HEK293 (cell line): ENCODE measurements at regions not wholly inside any gene's neighbourhood (a gene's known extent, or its start where the extent isn't known, plus 50 kb on each side); places are given as distances from the start of the nearest gene placed in this dataset.

Experiments
- CTCF ChIA-PET: fragments of 350-600 bp; formaldehyde crosslinking; extraction: SDS; loops from one replicate; lab custom pipeline; 2021; ENCODE audit warnings: antibody characterized with exemption; lab: Yijun Ruan, JAX
- POLR2A ChIA-PET: fragments of 300-600 bp; formaldehyde crosslinking; extraction: SDS; loops from one replicate; lab custom pipeline; 2020; ENCODE audit warnings: antibody characterized with exemption, inconsistent platforms; lab: Yijun Ruan, JAX
- H3K27ac ChIP-seq: fragments of 200-500 bp; sonication (Bioruptor generic); 2 replicates; pipeline ENCODE4 v1.5.1; 2014; ENCODE audit warnings: low read depth, low read length, control low read depth, inconsistent platforms; ENCODE audit errors: extremely low read depth
- H3K36me3 ChIP-seq, 2 experiments: fragments of 200-500 bp in 1 of 2; sonication (Bioruptor generic) in 1 of 2; 1 replicate in 1 of 2; 2 replicates in 1 of 2; pipeline ENCODE4 v1.5.1; 2014 to 2017; ENCODE audit warnings: inconsistent platforms in 2 of 2, low read length in 2 of 2; ENCODE audit not compliant: control insufficient read depth in 2 of 2, insufficient read depth in 1 of 2
- H3K4me1 ChIP-seq: fragments of 200-500 bp; sonication (Bioruptor generic); 2 replicates; pipeline ENCODE4 v1.5.1; 2014; ENCODE audit warnings: mild to moderate bottlenecking, low read length, inconsistent platforms; ENCODE audit not compliant: control insufficient read depth, insufficient read depth
- H3K4me3 ChIP-seq: 2 replicates; pipeline ENCODE4 v1.5.1; 2011; ENCODE audit warnings: low read depth, mild to moderate bottlenecking, control low read depth, low read length, moderate library complexity
- H3K9me3 ChIP-seq: fragments of 200-500 bp; sonication (Bioruptor generic); 2 replicates; pipeline ENCODE4 v1.5.1; 2014; ENCODE audit warnings: low read depth, low read length, inconsistent platforms; ENCODE audit not compliant: control insufficient read depth, insufficient read depth
- BCL11A ChIP-seq: fragments of 450-650 bp; formaldehyde crosslinking; IDR thresholded peaks from 2 replicates; pipeline ENCODE4 v1.5.1; 2016; ENCODE audit warnings: low read depth, missing biosample characterization, missing genetic modification characterization
- SCRT2 ChIP-seq: fragments of 450-650 bp; formaldehyde crosslinking; IDR thresholded peaks from 2 replicates; pipeline ENCODE4 v1.5.1; 2016; ENCODE audit warnings: missing biosample characterization, missing genetic modification characterization
- ZBTB17 ChIP-seq: fragments of 450-650 bp; formaldehyde crosslinking; IDR thresholded peaks from 2 replicates; pipeline ENCODE4 v1.5.1; 2016; ENCODE audit warnings: missing biosample characterization, missing genetic modification characterization
- ZFP69B ChIP-seq: fragments of 450-650 bp; formaldehyde crosslinking; IDR thresholded peaks from 2 replicates; pipeline ENCODE4 v1.5.1; 2016; ENCODE audit warnings: missing biosample characterization, missing genetic modification characterization
- ZNF121 ChIP-seq: fragments of 450-650 bp; formaldehyde crosslinking; IDR thresholded peaks from 2 replicates; pipeline ENCODE4 v1.5.1; 2016; ENCODE audit warnings: missing biosample characterization, missing genetic modification characterization
- ZNF16 ChIP-seq: fragments of 450-650 bp; formaldehyde crosslinking; IDR thresholded peaks from 2 replicates; pipeline ENCODE4 v1.5.1; 2016; ENCODE audit warnings: low read depth, missing biosample characterization, missing genetic modification characterization
- ZNF214 ChIP-seq: fragments of 450-650 bp; formaldehyde crosslinking; IDR thresholded peaks from 2 replicates; pipeline ENCODE4 v1.5.1; 2017; ENCODE audit warnings: missing biosample characterization, mild to moderate bottlenecking, missing genetic modification characterization, borderline replicate concordance
- ZNF292 ChIP-seq: fragments of 450-650 bp; formaldehyde crosslinking; IDR thresholded peaks from 2 replicates; pipeline ENCODE4 v1.5.1; 2016; ENCODE audit warnings: low read depth, missing biosample characterization, missing genetic modification characterization, borderline replicate concordance
- ZNF311 ChIP-seq: fragments of 450-650 bp; formaldehyde crosslinking; IDR thresholded peaks from 2 replicates; pipeline ENCODE4 v1.5.1; 2017; ENCODE audit warnings: missing biosample characterization, missing genetic modification characterization, borderline replicate concordance
- ZNF488 ChIP-seq: fragments of 450-650 bp; formaldehyde crosslinking; IDR thresholded peaks from 2 replicates; pipeline ENCODE4 v1.5.1; 2016; ENCODE audit warnings: missing biosample characterization, missing genetic modification characterization
- ZNF571 ChIP-seq: fragments of 450-650 bp; formaldehyde crosslinking; IDR thresholded peaks from 2 replicates; pipeline ENCODE4 v1.5.0; 2017; ENCODE audit warnings: missing biosample characterization, missing genetic modification characterization
- ZNF645 ChIP-seq: fragments of 450-650 bp; formaldehyde crosslinking; IDR thresholded peaks from 2 replicates; pipeline ENCODE4; 2016; ENCODE audit warnings: missing biosample characterization, missing genetic modification characterization
- ZNF830 ChIP-seq: fragments of 450-650 bp; IDR thresholded peaks from 2 replicates; pipeline ENCODE4 v1.5.0; 2018; ENCODE audit warnings: missing biosample characterization, missing genetic modification characterization, low read depth, mild to moderate bottlenecking, moderate library complexity
- TF ChIP-seq, protein P1 (sequence below): fragments of 450-650 bp; formaldehyde crosslinking; IDR thresholded peaks from 2 replicates; pipeline ENCODE4 v1.5.1; 2016; ENCODE audit warnings: missing biosample characterization, missing genetic modification characterization
- TF ChIP-seq, protein P2 (sequence below): fragments of 450-650 bp; formaldehyde crosslinking; IDR thresholded peaks from 2 replicates; pipeline ENCODE4 v1.5.1; 2017; ENCODE audit warnings: missing biosample characterization, missing genetic modification characterization
- TF ChIP-seq, protein P3 (sequence below): fragments of 450-650 bp; formaldehyde crosslinking; IDR thresholded peaks from 2 replicates; pipeline ENCODE4 v1.5.1; 2016; ENCODE audit warnings: missing biosample characterization, missing genetic modification characterization
- TF ChIP-seq, protein P4 (sequence below): fragments of 450-650 bp; formaldehyde crosslinking; IDR thresholded peaks from 2 replicates; pipeline ENCODE4 v1.5.1; 2016; ENCODE audit warnings: missing biosample characterization, missing genetic modification characterization

GRCh38 chr1:243962541-243962940, 88.5 kb upstream of the ZBTB18 start (continued):
- no peak for TF ChIP-seq ZNF488

DNA sequence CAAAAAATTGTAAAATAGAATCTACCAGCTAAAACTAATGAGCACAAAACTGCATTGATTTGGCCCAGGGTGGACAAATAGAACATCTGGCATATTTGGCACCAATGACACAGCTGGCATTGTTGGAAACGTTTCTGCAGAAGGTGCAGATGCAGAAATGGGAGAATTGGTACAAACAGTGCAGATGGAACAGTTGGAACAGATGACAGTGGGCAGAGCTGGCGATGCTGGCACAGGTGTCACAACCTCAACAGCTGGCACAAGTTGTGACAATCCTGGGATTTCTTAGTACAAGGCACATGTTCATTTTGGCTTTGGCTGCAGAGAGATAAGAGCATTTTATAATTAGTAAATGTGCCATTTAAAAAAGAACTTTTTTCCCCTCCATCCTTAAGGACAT, 91.1 kb upstream of the ZBTB18 start:
- POLR2A ChIA-PET, result interaction anchor here (0.5 kb wide), 1 partner anchor 88 kb away, joined by 4 read pairs; no protein-coding TSS in a partner anchor
- Histone ChIP-seq H3K27ac (no peak overlapping the region), H3K36me3 (no peaks in the 10 kb centered on the region), H3K9me3 (no peaks in the 10 kb centered on the region), H3K4me3 (no peak overlapping the region), H3K4me1 (no peaks in the 10 kb centered on the region)
- CTCF ChIA-PET, result interaction anchor here (0.6 kb wide), 1 partner anchor 401 kb away, joined by 3 read pairs; no protein-coding TSS in a partner anchor
- no peak for TF ChIP-seq ZNF311 (tag by site-specific recombination)
- TF ChIP-seq, all 188 proteins: peak for 0

DNA sequence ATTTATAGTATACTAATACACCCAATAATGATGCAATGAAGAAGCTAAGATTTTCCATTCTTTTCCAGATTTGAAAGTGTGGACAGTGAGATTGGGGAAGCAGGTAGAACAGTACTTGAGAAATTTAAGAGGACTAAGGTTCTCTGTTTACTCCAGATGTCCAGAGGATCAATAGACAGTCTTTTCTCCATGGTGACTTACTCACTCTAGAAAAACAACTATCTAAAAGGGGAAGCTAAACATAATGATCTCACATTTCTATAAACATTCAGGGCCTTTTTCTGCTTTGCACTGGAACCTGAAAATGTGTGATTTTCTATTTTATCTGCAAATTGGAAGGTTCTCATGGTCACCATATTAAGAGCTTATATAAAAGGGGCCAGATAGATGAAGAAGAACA, 93.9 kb upstream of the ZBTB18 start:
- no peaks in the 10 kb centered on the region for H3K9me3 ChIP-seq
- TF ChIP-seq ZBTB17 (tag by site-specific recombination), result no peak
- TF ChIP-seq, protein P1, sequence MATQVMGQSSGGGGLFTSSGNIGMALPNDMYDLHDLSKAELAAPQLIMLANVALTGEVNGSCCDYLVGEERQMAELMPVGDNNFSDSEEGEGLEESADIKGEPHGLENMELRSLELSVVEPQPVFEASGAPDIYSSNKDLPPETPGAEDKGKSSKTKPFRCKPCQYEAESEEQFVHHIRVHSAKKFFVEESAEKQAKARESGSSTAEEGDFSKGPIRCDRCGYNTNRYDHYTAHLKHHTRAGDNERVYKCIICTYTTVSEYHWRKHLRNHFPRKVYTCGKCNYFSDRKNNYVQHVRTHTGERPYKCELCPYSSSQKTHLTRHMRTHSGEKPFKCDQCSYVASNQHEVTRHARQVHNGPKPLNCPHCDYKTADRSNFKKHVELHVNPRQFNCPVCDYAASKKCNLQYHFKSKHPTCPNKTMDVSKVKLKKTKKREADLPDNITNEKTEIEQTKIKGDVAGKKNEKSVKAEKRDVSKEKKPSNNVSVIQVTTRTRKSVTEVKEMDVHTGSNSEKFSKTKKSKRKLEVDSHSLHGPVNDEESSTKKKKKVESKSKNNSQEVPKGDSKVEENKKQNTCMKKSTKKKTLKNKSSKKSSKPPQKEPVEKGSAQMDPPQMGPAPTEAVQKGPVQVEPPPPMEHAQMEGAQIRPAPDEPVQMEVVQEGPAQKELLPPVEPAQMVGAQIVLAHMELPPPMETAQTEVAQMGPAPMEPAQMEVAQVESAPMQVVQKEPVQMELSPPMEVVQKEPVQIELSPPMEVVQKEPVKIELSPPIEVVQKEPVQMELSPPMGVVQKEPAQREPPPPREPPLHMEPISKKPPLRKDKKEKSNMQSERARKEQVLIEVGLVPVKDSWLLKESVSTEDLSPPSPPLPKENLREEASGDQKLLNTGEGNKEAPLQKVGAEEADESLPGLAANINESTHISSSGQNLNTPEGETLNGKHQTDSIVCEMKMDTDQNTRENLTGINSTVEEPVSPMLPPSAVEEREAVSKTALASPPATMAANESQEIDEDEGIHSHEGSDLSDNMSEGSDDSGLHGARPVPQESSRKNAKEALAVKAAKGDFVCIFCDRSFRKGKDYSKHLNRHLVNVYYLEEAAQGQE (tag by site-specific recombination), result no peak
- TF ChIP-seq, protein P2, sequence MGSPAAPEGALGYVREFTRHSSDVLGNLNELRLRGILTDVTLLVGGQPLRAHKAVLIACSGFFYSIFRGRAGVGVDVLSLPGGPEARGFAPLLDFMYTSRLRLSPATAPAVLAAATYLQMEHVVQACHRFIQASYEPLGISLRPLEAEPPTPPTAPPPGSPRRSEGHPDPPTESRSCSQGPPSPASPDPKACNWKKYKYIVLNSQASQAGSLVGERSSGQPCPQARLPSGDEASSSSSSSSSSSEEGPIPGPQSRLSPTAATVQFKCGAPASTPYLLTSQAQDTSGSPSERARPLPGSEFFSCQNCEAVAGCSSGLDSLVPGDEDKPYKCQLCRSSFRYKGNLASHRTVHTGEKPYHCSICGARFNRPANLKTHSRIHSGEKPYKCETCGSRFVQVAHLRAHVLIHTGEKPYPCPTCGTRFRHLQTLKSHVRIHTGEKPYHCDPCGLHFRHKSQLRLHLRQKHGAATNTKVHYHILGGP (tag by site-specific recombination), result no peak
- no peak for TF ChIP-seq ZFP69B (tag by site-specific recombination)
- TF ChIP-seq, protein P3, sequence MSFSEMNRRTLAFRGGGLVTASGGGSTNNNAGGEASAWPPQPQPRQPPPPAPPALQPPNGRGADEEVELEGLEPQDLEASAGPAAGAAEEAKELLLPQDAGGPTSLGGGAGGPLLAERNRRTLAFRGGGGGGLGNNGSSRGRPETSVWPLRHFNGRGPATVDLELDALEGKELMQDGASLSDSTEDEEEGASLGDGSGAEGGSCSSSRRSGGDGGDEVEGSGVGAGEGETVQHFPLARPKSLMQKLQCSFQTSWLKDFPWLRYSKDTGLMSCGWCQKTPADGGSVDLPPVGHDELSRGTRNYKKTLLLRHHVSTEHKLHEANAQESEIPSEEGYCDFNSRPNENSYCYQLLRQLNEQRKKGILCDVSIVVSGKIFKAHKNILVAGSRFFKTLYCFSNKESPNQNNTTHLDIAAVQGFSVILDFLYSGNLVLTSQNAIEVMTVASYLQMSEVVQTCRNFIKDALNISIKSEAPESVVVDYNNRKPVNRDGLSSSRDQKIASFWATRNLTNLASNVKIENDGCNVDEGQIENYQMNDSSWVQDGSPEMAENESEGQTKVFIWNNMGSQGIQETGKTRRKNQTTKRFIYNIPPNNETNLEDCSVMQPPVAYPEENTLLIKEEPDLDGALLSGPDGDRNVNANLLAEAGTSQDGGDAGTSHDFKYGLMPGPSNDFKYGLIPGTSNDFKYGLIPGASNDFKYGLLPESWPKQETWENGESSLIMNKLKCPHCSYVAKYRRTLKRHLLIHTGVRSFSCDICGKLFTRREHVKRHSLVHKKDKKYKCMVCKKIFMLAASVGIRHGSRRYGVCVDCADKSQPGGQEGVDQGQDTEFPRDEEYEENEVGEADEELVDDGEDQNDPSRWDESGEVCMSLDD (tag by site-specific recombination), result no peak
- TF ChIP-seq ZNF292 (tag by site-specific recombination), result no peak
- TF ChIP-seq ZNF214, result no peak
- TF ChIP-seq, all 188 proteins: peak for 0
- H3K4me1 ChIP-seq, result no peaks in the 10 kb centered on the region
- H3K27ac ChIP-seq, result no peak overlapping the region
- H3K4me3 ChIP-seq, result no peak overlapping the region
- CTCF ChIA-PET, result interaction anchor here (0.6 to 0.8 kb wide), 2 partner anchors 18 to 146 kb away, joined by 3 to 4 read pairs; no protein-coding TSS in a partner anchor
- no peaks in the 10 kb centered on the region for H3K36me3 ChIP-seq
- POLR2A ChIA-PET, result no interaction called here

DNA sequence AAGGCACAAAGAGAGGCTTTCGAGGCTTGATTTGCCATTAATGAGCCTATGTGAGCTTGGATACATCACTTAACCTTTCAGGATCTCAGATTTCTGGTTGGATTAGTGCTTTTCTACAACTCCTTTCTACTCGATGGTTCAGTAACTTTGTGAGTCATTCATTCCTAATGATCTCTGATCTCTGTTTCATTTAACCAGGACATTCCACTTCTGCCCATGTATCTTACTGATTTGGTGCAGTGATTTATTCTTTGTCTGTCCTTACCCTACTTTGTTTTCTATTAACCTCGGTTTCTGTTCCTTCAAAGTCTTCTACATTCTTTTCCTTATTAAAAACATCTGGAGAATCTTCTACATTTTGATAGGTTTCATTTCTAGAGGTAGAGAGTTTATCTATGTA, 94.6 kb upstream of the ZBTB18 start:
- no peaks in the 10 kb centered on the region for H3K9me3 ChIP-seq
- no peaks in the 10 kb centered on the region for H3K36me3 ChIP-seq
- no peak overlapping the region for H3K4me3 ChIP-seq
- ChIA-PET CTCF (interaction anchor here (0.8 to 1.1 kb wide), 3 partner anchors 17 to 256 kb away, joined by 3 to 4 read pairs (median 3); no protein-coding TSS in a partner anchor), POLR2A (no interaction called here)
- H3K27ac ChIP-seq, result no peak overlapping the region
- H3K4me1 ChIP-seq, result no peaks in the 10 kb centered on the region
- no peak for TF ChIP-seq ZNF830
- TF ChIP-seq SCRT2 (tag by site-specific recombination), result no peak
- TF ChIP-seq, protein P4, sequence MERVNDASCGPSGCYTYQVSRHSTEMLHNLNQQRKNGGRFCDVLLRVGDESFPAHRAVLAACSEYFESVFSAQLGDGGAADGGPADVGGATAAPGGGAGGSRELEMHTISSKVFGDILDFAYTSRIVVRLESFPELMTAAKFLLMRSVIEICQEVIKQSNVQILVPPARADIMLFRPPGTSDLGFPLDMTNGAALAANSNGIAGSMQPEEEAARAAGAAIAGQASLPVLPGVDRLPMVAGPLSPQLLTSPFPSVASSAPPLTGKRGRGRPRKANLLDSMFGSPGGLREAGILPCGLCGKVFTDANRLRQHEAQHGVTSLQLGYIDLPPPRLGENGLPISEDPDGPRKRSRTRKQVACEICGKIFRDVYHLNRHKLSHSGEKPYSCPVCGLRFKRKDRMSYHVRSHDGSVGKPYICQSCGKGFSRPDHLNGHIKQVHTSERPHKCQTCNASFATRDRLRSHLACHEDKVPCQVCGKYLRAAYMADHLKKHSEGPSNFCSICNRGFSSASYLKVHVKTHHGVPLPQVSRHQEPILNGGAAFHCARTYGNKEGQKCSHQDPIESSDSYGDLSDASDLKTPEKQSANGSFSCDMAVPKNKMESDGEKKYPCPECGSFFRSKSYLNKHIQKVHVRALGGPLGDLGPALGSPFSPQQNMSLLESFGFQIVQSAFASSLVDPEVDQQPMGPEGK (tag by site-specific recombination), result no peak
- no peak for TF ChIP-seq BCL11A (tag by site-specific recombination)
- no peak for TF ChIP-seq ZNF571 (tag by site-specific recombination)
- no peak for TF ChIP-seq ZNF645 (tag by site-specific recombination)
- no peak for TF ChIP-seq ZNF16 (tag by site-specific recombination)
- TF ChIP-seq ZNF121, result no peak
- no peak for TF ChIP-seq ZNF292 (tag by site-specific recombination)
